DOHH2 (cell line): ENCODE measurements at regions not wholly inside any gene's neighbourhood (a gene's known extent, or its start where the extent isn't known, plus 50 kb on each side); places are given as distances from the start of the nearest gene placed in this dataset.

Experiments
- H3F3A ChIP-seq: fragments of 200-600 bp; sonication (generic), shearing (Covaris generic); 2 replicates; pipeline ENCODE4 v1.6.0; 2016; ENCODE audit warnings: antibody characterized with exemption, mild to moderate bottlenecking; ENCODE audit not compliant: control insufficient read depth, insufficient read depth
- H3K27ac ChIP-seq: fragments of 200-600 bp; sonication (generic); 2 replicates; pipeline ENCODE4 v1.5.1; 2014; ENCODE audit warnings: low read depth, mild to moderate bottlenecking, low read length, moderate library complexity
- H3K27me3 ChIP-seq: fragments of 200-600 bp; sonication (generic); 2 replicates; pipeline ENCODE4 v1.6.1; 2014; ENCODE audit warnings: mild to moderate bottlenecking, low read length, mixed read lengths; ENCODE audit not compliant: control insufficient read depth
- H3K36me3 ChIP-seq: fragments of 200-600 bp; sonication (generic); 2 replicates; pipeline ENCODE4 v1.6.1; 2014; ENCODE audit warnings: mild to moderate bottlenecking, low read length, moderate library complexity, mixed read lengths; ENCODE audit not compliant: control insufficient read depth
- H3K4me1 ChIP-seq: fragments of 200-600 bp; sonication (generic); 2 replicates; pipeline ENCODE4 v1.6.1; 2014; ENCODE audit warnings: mild to moderate bottlenecking, low read length, mixed read lengths; ENCODE audit not compliant: control insufficient read depth
- H3K4me2 ChIP-seq: fragments of 200-600 bp; sonication (generic); 2 replicates; pipeline ENCODE4 v1.6.0; 2014; ENCODE audit warnings: mild to moderate bottlenecking, low read length, moderate library complexity
- H3K4me3 ChIP-seq: fragments of 200-600 bp; sonication (generic); 2 replicates; pipeline ENCODE4 v1.5.1; 2014; ENCODE audit warnings: mild to moderate bottlenecking, low read length, mixed read lengths
- H3K79me2 ChIP-seq: fragments of 200-600 bp; sonication (generic); 2 replicates; pipeline ENCODE4 v1.6.1; 2014; ENCODE audit warnings: mild to moderate bottlenecking, low read length, mixed read lengths; ENCODE audit not compliant: control insufficient read depth
- H3K9me2 ChIP-seq: fragments of 200-600 bp; sonication (generic); replicated peaks from 2 replicates; pipeline ENCODE4 v1.6.1; 2014; ENCODE audit warnings: mild to moderate bottlenecking, low read length, mixed read lengths; ENCODE audit not compliant: control insufficient read depth
- H3K9me3 ChIP-seq: fragments of 200-600 bp; sonication (generic); 2 replicates; pipeline ENCODE4 v1.6.1; 2014; ENCODE audit warnings: antibody characterized with exemption, low read length, mixed read lengths; ENCODE audit not compliant: control insufficient read depth, insufficient read depth
- H4K20me1 ChIP-seq: fragments of 200-600 bp; sonication (generic); 2 replicates; pipeline ENCODE4 v1.6.0; 2014; ENCODE audit warnings: low read depth, mild to moderate bottlenecking, antibody characterized with exemption, low read length, moderate library complexity; ENCODE audit not compliant: control insufficient read depth, insufficient read depth
- CTCF ChIP-seq: fragments of 200-600 bp; sonication (generic); IDR thresholded peaks from one replicate; pipeline ENCODE4 v1.5.1; 2014; ENCODE audit warnings: antibody characterized with exemption, mild to moderate bottlenecking, low read depth, low read length; ENCODE audit not compliant: poor library complexity, severe bottlenecking
- EZH2phosphoT487 ChIP-seq: fragments of 200-600 bp; sonication (generic); IDR thresholded peaks from 2 replicates; pipeline ENCODE4 v1.6.1; 2017; ENCODE audit warnings: borderline replicate concordance, mild to moderate bottlenecking, antibody characterized with exemption, low read length, moderate library complexity, mixed read lengths

GRCh38 chr3:170701696-170702678 lies 116.1 kb upstream of the SLC7A14 start:
- H3K9me3 ChIP-seq = no peaks in the 10 kb centered on the region
- H4K20me1 ChIP-seq = no peaks in the 10 kb centered on the region
- H3K9me2 ChIP-seq = no peaks in the 10 kb centered on the region
- no peak overlapping the region for H3K27ac ChIP-seq
- H3K4me1 ChIP-seq = no peaks in the 10 kb centered on the region
- no peaks in the 10 kb centered on the region for H3K79me2 ChIP-seq
- no peak overlapping the region for H3K4me3 ChIP-seq
- no peaks in the 10 kb centered on the region for H3F3A ChIP-seq
- no peaks in the 10 kb centered on the region for H3K27me3 ChIP-seq
- no peaks in the 10 kb centered on the region for H3K36me3 ChIP-seq
- H3K4me2 ChIP-seq = no peak overlapping the region
- TF ChIP-seq EZH2phosphoT487 (no peak), CTCF (no peak)

GRCh38 chr3:170700054-170700404 lies 114.2 kb upstream of the SLC7A14 start:
- TF ChIP-seq CTCF (no peak), EZH2phosphoT487 (no peak)
- Histone ChIP-seq H3K36me3 (no peaks in the 10 kb centered on the region), H3K79me2 (no peaks in the 10 kb centered on the region)

GRCh38 chr3:170699158-170700053 lies 113.5 kb upstream of the SLC7A14 start:
- Histone ChIP-seq H3K79me2 (no peaks in the 10 kb centered on the region), H3K9me3 (no peaks in the 10 kb centered on the region), H3F3A (no peaks in the 10 kb centered on the region), H3K9me2 (no peaks in the 10 kb centered on the region), H3K27me3 (no peaks in the 10 kb centered on the region), H4K20me1 (no peaks in the 10 kb centered on the region), H3K4me3 (no peak overlapping the region), H3K36me3 (no peaks in the 10 kb centered on the region), H3K4me2 (no peak overlapping the region), H3K4me1 (no peaks in the 10 kb centered on the region), H3K27ac (no peak overlapping the region)
- TF ChIP-seq EZH2phosphoT487 = no peak
- no peak for TF ChIP-seq CTCF

More at GRCh38 chr3:170700054-170700404, 114.2 kb upstream of the SLC7A14 start:
- no peaks in the 10 kb centered on the region for H3K4me1 ChIP-seq
- no peaks in the 10 kb centered on the region for H3K9me3 ChIP-seq
- no peaks in the 10 kb centered on the region for H3K9me2 ChIP-seq
- H3K27me3 ChIP-seq = no peaks in the 10 kb centered on the region
- no peak overlapping the region for H3K4me2 ChIP-seq
- no peaks in the 10 kb centered on the region for H4K20me1 ChIP-seq
- H3F3A ChIP-seq = no peaks in the 10 kb centered on the region
- H3K27ac ChIP-seq = no peak overlapping the region
- H3K4me3 ChIP-seq = no peak overlapping the region
